ENCODE measurements at regions not wholly inside any gene's neighbourhood (a gene's known extent, or its start where the extent isn't known, plus 50 kb on each side); places are given as distances from the start of the nearest gene placed in this dataset.

- no peak overlapping the region for H3K4me3 ChIP-seq (replicated peaks; ENCODE audit: low read depth, low read length)
- no peak for DNase-seq (ENCODE audit: low read depth)
- no peak for TF ChIP-seq CTCF (IDR thresholded peaks at IDR 0.05; ENCODE audit: low read length, missing control alignments)
Measured at GRCh38 chrY:8151561-8151960, 1185.7 kb upstream of the TSPY4 start.

- no peak overlapping the region for H3K4me3 ChIP-seq (replicated peaks; ENCODE audit: low read depth, low read length)
- no peak for DNase-seq (ENCODE audit: low read depth)
- TF ChIP-seq CTCF (IDR thresholded peaks at IDR 0.05; ENCODE audit: low read length, missing control alignments), result no peak
Measured at GRCh38 chrY:8128578-8128977, 1208.7 kb upstream of the TSPY4 start.

- peak overlapping the region; percentile 66 for H3K4me3 ChIP-seq (replicated peaks; ENCODE audit: low read depth, low read length)
- no peak for TF ChIP-seq CTCF (IDR thresholded peaks at IDR 0.05; ENCODE audit: low read length, missing control alignments)
- peak; percentile 64 for DNase-seq (ENCODE audit: low read depth)
Measured at GRCh38 chrY:8125907-8126571, 1211.2 kb upstream of the TSPY4 start.

GRCh38 chrY:8121825-8122224 is 1210.3 kb upstream of the AMELY start:
- TF ChIP-seq CTCF (IDR thresholded peaks at IDR 0.05; ENCODE audit: low read length, missing control alignments), result no peak

GRCh38 chrY:8094429-8094828 is 1182.9 kb upstream of the AMELY start:
- no peak for TF ChIP-seq CTCF (IDR thresholded peaks at IDR 0.05; ENCODE audit: low read length, missing control alignments)
- peak; percentile 20 for DNase-seq (ENCODE audit: low read depth)
- no peak overlapping the region for H3K4me3 ChIP-seq (replicated peaks; ENCODE audit: low read depth, low read length)

More at GRCh38 chrY:8121825-8122224, 1210.3 kb upstream of the AMELY start:
- no peak overlapping the region for H3K4me3 ChIP-seq (replicated peaks; ENCODE audit: low read depth, low read length)
- peak; percentile 22 for DNase-seq (ENCODE audit: low read depth)

GRCh38 chrY:8092926-8093325 is 1181.4 kb upstream of the AMELY start:
- peak; percentile 25 for DNase-seq (ENCODE audit: low read depth)
- TF ChIP-seq CTCF (IDR thresholded peaks at IDR 0.05; ENCODE audit: low read length, missing control alignments), result no peak
- no peak overlapping the region for H3K4me3 ChIP-seq (replicated peaks; ENCODE audit: low read depth, low read length)

GRCh38 chrY:8085925-8086324 is 1174.4 kb upstream of the AMELY start:
- TF ChIP-seq CTCF (IDR thresholded peaks at IDR 0.05; ENCODE audit: low read length, missing control alignments), result no peak
- no peak overlapping the region for H3K4me3 ChIP-seq (replicated peaks; ENCODE audit: low read depth, low read length)
- no peak for DNase-seq (ENCODE audit: low read depth)
